Left renal cortex interstitium (tissue), 4 donors: ENCODE measurements at regions not wholly inside any gene's neighbourhood (a gene's known extent, or its start where the extent isn't known, plus 50 kb on each side); places are given as distances from the start of the nearest gene placed in this dataset.

Source experiments
- DNase-seq, 4 donors: peaks; one replicate each; pipeline ENCODE4 v3.0.0-alpha.2; 2013; ENCODE audit warnings: low read depth in 4 of 4, low spot score in 2 of 4, missing footprints in 1 of 4

DNA sequence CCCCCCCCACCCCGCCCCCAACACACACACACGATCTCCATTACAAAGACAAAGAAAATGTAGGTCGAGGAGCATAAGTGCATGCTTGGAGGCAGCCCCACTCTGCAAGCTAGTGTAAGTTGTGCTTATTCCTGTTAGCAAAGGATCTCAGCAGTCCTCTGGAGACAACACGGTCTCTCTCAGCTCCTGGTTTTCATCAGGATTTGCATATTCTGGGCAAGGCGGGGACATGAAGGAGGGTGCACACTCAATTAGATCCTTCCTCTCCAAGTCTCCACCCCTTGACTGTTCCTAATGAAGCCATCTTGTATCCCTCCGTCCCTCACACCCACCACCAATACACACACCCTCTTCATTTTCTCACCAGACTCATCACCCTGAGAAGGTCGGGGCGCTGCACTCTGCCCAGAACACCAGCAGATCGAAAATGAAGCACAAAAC, 63.8 kb downstream of the MRPL46 start:
- DNase-seq: no peak

GRCh38 chr15:88401996-88402656, 65.1 kb downstream of the MRPL46 start:
- DNase-seq: no peak

DNA sequence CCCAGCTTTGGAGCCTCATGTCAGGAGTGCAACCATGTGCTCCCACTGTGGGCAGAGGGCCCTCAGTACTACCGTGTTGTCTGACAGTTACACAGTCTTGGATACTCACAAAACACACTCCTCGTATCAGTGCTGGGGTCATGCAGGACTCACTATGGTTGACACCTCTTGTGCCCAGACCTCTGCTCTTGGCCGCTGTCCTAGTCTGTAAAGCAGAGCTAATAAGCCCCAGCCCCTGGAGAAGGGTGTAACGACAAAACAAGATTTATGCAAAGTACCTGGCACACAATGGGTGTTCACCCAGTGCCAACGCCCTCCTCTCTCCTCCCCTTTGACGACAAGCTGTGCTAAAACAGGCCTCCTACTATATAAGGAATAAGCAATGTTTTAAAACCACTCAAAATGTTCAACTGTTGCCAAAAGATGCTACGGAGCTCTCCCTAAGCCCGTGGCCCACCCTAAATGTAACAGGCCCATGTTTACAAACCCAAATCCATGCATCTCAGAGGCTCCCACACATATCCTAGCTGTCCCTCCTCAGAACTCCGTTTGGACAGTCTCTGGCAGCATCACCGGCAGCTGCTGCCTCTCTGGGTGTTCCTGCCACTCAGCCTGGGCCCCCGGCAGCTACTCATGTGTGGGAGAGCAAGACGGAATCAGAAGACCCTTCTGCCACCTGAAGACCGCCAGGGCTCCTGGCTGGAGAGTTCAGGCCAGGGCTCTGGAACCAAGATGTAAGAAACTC, 65.8 kb downstream of the MRPL46 start:
- DNase-seq: no peak

- no peak for DNase-seq
Measured at GRCh38 chr15:88400591-88401250, 66.5 kb downstream of the MRPL46 start.

- DNase-seq: no peak
Measured at GRCh38 chr15:88400084-88400483, 67.1 kb downstream of the MRPL46 start.

- no peak for DNase-seq
Measured at GRCh38 chr15:88399021-88399685, 68.0 kb downstream of the MRPL46 start.

- no peak for DNase-seq
Measured at GRCh38 chr15:88398011-88398410, 69.2 kb downstream of the MRPL46 start.

DNA sequence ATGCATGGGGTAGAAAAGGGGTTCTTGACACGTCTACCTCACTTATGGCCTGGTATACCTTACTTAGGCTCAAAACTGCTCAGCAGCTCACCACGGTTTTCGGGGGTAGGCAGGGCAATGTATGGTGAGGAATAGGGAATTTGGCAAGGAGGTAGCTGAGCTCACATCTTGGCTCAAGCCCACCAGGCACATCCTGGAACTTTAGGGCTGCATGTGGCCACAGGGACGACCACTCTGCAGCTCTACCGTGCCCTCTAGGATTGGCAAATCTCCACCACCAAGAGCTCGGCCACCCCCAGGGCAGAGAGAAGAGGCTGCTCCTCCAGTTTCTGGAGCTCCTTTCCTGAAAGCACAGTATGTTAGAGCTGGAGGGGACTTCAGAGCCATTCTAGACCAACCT, 69.7 kb downstream of the MRPL46 start:
- DNase-seq: no peak

GRCh38 chr15:88395872-88396781, 71.1 kb downstream of the MRPL46 start:
- DNase-seq: no peak

- no peak for DNase-seq
Measured at GRCh38 chr15:88395241-88395640, 71.9 kb downstream of the MRPL46 start.

GRCh38 chr15:88394553-88395145, 72.5 kb downstream of the MRPL46 start:
- peak in 1 of 4 donors; percentile 39 for DNase-seq

DNA sequence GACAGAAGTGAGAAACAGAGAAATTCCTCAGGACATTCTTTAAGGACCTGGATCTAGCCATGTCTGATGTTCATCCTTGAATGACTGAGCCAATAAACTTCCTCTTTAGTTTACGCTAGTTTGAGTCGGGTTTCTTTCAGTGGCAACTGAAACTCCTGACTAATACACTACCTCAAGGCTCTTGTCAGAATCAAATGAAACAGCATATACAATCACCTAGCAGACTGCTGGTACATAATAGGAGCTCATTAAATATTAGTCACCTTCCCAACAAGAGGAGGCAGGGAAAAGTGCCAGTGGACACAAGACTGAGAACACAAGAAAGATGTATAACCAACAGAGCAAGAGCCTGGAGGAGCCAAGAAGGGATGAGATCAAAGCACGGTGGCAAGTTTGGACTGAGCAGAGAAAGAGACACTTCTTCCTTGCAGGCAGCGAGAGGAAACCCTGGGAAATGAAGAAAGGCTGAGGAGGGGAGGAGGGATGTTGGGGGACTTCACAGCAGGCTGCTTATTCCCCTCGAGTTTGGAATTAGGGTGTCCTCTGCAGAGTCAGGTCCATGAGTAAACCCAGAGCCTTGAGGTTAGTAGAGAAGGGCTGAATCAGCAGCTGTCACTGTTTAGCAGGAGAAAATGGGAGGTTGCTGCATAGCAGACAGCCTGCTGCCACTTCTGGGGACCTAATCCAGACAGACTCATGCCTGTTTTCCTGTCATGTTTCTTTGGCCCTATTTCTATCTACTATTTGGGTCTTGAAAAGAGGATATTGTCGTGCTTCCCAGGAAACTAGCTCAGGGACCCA, 73.3 kb downstream of the MRPL46 start:
- DNase-seq: no peak

DNA sequence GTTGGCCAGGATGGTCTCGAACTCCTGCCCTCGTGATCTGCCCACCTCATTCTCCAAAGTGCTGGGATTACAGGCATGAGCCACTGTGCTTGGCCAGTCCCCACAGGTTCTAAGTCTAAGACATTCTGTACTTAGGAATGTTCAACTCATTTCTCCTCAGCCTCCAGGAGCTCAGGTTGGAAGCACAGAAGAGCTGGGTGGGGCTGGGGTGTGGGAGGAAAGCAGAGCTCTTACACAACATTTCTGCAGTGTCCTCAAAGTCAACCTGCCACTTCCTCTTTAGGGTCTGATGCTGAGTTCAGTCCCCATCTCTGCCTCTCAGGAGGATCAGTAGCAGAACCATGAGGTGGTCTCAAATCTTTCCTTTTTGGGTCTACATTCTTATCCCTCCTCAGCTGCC, 75.5 kb downstream of the MRPL46 start:
- DNase-seq: no peak

DNA sequence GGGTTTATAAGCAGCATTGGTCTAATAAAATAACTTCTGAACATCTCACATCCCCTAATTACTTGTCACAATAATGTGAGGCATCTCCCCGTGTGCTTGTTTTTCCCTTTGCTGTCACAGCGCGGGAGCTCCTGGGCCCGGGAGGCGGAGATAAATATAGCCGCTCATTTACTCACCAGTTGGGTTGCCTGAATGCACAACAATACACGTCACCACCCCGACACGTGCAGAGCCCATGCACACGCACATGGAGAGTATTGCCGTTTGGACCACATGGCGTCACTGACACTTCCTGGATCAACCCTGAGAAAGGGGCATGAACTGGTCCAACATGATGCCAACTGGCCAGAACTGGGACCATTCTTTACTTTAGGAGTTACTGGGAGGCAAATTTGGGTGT, 76.2 kb downstream of the MRPL46 start:
- DNase-seq: no peak

DNA sequence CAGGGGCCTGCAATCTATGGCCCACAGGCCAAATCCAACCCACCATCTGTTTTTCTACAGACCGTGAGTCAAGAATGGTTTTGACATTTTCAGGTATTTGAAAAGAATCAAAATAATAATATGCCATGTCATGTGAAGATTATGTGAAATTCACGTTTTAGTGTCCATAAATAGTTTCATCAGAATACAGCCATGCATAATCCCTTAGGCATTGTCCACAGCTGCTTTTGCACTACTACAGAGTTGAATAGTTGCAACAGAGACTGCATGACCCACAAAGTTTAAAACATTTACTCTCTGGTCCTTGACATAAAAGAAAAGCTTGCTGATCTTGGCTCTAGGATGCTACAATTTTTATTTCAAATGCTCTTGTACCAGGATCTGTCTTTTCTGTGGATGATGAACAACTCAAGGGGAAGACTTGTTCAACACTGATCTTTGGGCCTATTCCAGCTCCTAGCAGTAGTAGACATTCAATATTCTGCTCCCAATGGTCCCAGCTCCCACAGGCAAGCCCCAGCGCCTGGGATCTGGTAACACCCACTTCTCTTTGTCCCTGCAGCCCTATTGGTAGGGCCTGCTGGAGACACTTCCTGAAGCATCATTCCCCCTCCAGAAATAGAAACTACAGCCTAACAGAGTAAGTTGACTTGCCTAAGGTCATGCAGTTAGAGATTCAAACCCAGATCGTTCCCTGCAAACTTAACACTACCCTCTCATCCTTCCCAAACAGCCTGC, 76.9 kb downstream of the MRPL46 start:
- no peak for DNase-seq

- no peak for DNase-seq
Measured at GRCh38 chr15:88389120-88389519, 78.1 kb downstream of the MRPL46 start.

- no peak for DNase-seq
Measured at GRCh38 chr15:88388686-88389085, 78.5 kb downstream of the MRPL46 start.

DNA sequence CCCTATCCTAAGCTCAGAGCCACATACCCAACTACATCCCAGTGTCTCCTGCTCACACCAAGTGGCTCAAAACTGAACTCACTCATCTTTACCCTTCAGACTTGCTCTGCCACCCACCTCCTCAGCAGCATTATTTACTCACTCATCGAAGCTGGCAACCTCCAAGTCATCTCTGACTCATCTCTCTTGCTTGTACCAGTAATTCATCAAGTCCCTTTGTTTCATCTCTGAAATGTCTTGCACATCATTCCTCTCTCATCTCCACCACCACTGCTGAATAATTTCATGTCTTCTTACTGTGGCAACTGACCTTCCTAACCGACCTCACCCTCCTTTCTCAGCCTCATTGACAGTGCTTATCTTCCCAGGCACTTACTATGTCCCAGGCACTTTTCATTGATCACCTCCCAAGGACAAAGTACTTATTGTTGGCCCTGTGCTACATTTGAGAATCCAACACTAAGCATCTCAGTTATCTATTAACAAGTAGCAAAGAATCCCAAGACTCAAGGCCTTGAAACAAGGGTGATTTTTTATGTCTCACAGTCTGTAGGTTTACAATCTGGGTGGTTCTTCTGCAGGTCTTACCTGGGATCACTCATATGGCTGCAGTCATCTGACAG, 82.0 kb downstream of the MRPL46 start:
- no peak for DNase-seq
